ENCODE measurements at regions not wholly inside any gene's neighbourhood (a gene's known extent, or its start where the extent isn't known, plus 50 kb on each side); places are given as distances from the start of the nearest gene placed in this dataset.

DNA sequence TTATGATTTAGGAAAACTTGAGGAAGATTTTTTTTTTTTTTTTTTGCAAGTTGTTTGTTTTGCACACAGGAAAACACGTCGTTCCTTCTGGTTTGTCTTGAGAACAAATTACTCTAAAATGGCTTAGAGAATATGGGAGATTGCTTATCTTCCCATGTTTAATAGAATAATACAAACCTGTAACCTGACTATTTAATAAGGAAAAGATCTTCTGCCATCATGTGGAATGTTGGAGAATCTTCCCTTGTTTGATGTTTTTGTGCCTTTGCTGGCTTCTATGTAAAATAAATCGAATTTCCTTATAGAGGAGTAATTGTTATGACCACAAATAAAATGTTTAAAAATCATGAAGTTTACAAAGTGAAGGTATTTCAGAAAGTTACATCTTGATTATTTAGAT is 818.8 kb downstream of the GATA3 start:
- H3K9me3 ChIP-seq (ENCODE audit: low read depth), result no peaks in the 10 kb centered on the region
- H3K27ac ChIP-seq, result no peak overlapping the region
- H3K27me3 ChIP-seq, result peaks cover 29% of the 10 kb centered on the region
- H3K36me3 ChIP-seq, result no peaks in the 10 kb centered on the region
- peak in 1 of 2 donors; percentile 2 for DNase-seq (ENCODE audit: low read depth in 1 of 2, low spot score in 1 of 2)
- TF ChIP-seq, protein P1, sequence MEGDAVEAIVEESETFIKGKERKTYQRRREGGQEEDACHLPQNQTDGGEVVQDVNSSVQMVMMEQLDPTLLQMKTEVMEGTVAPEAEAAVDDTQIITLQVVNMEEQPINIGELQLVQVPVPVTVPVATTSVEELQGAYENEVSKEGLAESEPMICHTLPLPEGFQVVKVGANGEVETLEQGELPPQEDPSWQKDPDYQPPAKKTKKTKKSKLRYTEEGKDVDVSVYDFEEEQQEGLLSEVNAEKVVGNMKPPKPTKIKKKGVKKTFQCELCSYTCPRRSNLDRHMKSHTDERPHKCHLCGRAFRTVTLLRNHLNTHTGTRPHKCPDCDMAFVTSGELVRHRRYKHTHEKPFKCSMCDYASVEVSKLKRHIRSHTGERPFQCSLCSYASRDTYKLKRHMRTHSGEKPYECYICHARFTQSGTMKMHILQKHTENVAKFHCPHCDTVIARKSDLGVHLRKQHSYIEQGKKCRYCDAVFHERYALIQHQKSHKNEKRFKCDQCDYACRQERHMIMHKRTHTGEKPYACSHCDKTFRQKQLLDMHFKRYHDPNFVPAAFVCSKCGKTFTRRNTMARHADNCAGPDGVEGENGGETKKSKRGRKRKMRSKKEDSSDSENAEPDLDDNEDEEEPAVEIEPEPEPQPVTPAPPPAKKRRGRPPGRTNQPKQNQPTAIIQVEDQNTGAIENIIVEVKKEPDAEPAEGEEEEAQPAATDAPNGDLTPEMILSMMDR (IDR thresholded peaks at IDR 0.05; ENCODE audit: low read depth, low read length), result no peak
- H3K4me3 ChIP-seq, result no peak overlapping the region
- H3K4me1 ChIP-seq (ENCODE audit: low read depth), result no peaks in the 10 kb centered on the region

DNA sequence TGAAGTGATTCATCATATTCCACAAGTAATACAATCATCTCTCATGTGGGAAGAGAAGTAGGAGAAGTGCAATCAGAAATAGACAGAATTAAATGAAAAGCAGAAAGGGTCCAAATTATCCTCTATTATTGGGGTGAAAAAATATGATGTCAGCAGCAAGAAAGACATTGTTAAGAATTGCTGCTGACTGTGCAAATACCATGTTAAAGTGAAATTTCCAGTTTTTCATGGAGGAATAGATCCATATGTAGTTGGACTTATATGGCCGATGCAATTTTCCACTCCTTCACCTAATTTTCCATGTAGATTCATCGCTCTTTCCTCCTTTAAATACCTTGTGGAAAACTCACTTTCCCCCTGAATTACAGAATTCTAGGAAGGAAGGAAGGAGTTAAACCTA is 819.8 kb downstream of the GATA3 start:
- Histone ChIP-seq H3K27me3 (peaks cover 29% of the 10 kb centered on the region), H3K36me3 (no peaks in the 10 kb centered on the region), H3K4me3 (no peak overlapping the region), H3K4me1 (ENCODE audit: low read depth) (no peaks in the 10 kb centered on the region), H3K9me3 (ENCODE audit: low read depth) (no peaks in the 10 kb centered on the region), H3K27ac (no peak overlapping the region)
- TF ChIP-seq, protein P1 (IDR thresholded peaks at IDR 0.05; ENCODE audit: low read depth, low read length), result no peak
- no peak for DNase-seq (ENCODE audit: low read depth in 1 of 2, low spot score in 1 of 2)

- DNase-seq (ENCODE audit: low read depth in 1 of 2, low spot score in 1 of 2), result no peak
- TF ChIP-seq, protein P1 (IDR thresholded peaks at IDR 0.05; ENCODE audit: low read depth, low read length), result no peak
- Histone ChIP-seq H3K4me3 (no peak overlapping the region), H3K27me3 (peaks cover 29% of the 10 kb centered on the region), H3K4me1 (ENCODE audit: low read depth) (no peaks in the 10 kb centered on the region), H3K9me3 (ENCODE audit: low read depth) (no peaks in the 10 kb centered on the region), H3K36me3 (no peaks in the 10 kb centered on the region), H3K27ac (no peak overlapping the region)
These were observed 820.5 kb downstream of the GATA3 start for GRCh38 chr10:8874972-8875371.

DNA sequence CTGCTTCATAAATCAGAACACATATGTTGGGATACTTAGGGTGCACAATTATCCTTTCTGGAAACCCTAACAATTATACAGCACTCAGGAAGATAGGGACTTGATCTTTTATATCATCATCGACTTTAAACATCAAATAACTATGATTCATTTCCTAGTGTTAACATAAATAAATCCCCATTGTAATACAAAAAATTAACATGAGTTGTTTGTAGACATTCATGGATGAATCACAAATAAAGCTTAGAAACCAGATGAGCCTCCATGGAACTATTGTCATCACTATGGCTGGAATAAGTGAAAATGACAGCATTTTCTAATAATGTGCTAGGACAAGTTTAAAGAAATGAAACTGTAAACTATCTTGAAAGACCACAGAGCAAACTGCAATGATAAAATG is 821.7 kb downstream of the GATA3 start:
- DNase-seq (ENCODE audit: low read depth in 1 of 2, low spot score in 1 of 2), result no peak

GRCh38 chr10:8889538-8889937 is 835.0 kb downstream of the GATA3 start:
- Histone ChIP-seq H3K27ac (no peak overlapping the region), H3K36me3 (no peaks in the 10 kb centered on the region), H3K4me3 (no peak overlapping the region), H3K4me1 (ENCODE audit: low read depth) (no peaks in the 10 kb centered on the region), H3K9me3 (ENCODE audit: low read depth) (no peaks in the 10 kb centered on the region), H3K27me3 (no peaks in the 10 kb centered on the region)
- no peak for DNase-seq (ENCODE audit: low read depth in 1 of 2, low spot score in 1 of 2)
- TF ChIP-seq, protein P1 (IDR thresholded peaks at IDR 0.05; ENCODE audit: low read depth, low read length), result no peak

More for the DNA sequence above, 821.7 kb downstream of the GATA3 start:
- no peak overlapping the region for H3K4me3 ChIP-seq
- H3K27ac ChIP-seq, result no peak overlapping the region
- peaks cover 29% of the 10 kb centered on the region for H3K27me3 ChIP-seq
- no peaks in the 10 kb centered on the region for H3K9me3 ChIP-seq (ENCODE audit: low read depth)
- no peaks in the 10 kb centered on the region for H3K4me1 ChIP-seq (ENCODE audit: low read depth)
- no peaks in the 10 kb centered on the region for H3K36me3 ChIP-seq
- TF ChIP-seq, protein P1 (IDR thresholded peaks at IDR 0.05; ENCODE audit: low read depth, low read length), result no peak

DNA sequence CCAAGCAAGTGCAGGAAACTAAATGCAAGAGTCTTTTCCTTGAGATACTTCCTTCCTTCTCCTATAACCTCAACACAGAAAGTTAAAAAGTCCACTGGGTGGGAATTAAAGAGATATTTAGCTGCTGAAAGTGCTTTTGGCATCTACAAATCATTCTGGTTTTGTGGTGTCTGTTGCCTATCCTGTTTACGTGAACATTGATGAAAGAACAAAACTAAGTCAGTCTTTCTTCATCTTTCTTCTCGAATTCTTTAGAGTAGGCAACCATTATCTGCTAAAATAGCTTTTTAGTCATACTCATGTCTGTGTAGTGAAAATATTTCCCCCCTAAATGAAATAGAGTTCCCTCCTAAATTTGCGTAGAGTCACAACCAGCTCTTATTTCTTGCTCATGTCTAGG is 838.6 kb downstream of the GATA3 start:
- DNase-seq (ENCODE audit: low read depth in 1 of 2, low spot score in 1 of 2), result no peak
- no peak overlapping the region for H3K27ac ChIP-seq
- H3K27me3 ChIP-seq, result no peaks in the 10 kb centered on the region
- TF ChIP-seq, protein P1 (IDR thresholded peaks at IDR 0.05; ENCODE audit: low read depth, low read length), result no peak
- H3K4me1 ChIP-seq (ENCODE audit: low read depth), result no peaks in the 10 kb centered on the region
- H3K9me3 ChIP-seq (ENCODE audit: low read depth), result no peaks in the 10 kb centered on the region
- no peaks in the 10 kb centered on the region for H3K36me3 ChIP-seq
- no peak overlapping the region for H3K4me3 ChIP-seq
